GM23338 (cell line): ENCODE measurements at regions not wholly inside any gene's neighbourhood (a gene's known extent, or its start where the extent isn't known, plus 50 kb on each side); places are given as distances from the start of the nearest gene placed in this dataset.

Source experiments
- ATAC-seq: fragments of 200-7000 bp; cut with Tn5 transposase; 3 replicates; pipeline ENCODE4 v1.9.1; 2020
- DNase-seq: peaks from one replicate; pipeline ENCODE4 v3.0.0-alpha.2; 2015; ENCODE audit warnings: low spot score
- H2AFZ ChIP-seq: fragments of 200-600 bp; sonication (generic); 2 replicates; pipeline ENCODE4 v1.8.0; 2016; ENCODE audit warnings: antibody characterized with exemption, mild to moderate bottlenecking, moderate library complexity
- H3F3A ChIP-seq: fragments of 200-600 bp; sonication (generic); replicated peaks from 2 replicates; pipeline ENCODE4 v1.8.0; 2017; ENCODE audit warnings: antibody characterized with exemption, mixed run types, low read depth
- H3K27ac ChIP-seq: fragments of 200-600 bp; sonication (generic); 2 replicates; pipeline ENCODE4 v1.6.1; 2016; ENCODE audit warnings: low read depth
- H3K27me3 ChIP-seq: fragments of 200-600 bp; sonication (generic); 2 replicates; pipeline ENCODE4 v1.8.0; 2016; ENCODE audit warnings: mild to moderate bottlenecking, mixed run types, moderate library complexity; ENCODE audit not compliant: insufficient read depth
- H3K36me3 ChIP-seq: fragments of 200-600 bp; sonication (generic); 2 replicates; pipeline ENCODE4 v1.8.0; 2016; ENCODE audit warnings: mild to moderate bottlenecking; ENCODE audit not compliant: insufficient read depth
- H3K4me1 ChIP-seq: fragments of 200-600 bp; sonication (generic); 2 replicates; pipeline ENCODE4 v1.8.0; 2016; ENCODE audit warnings: mild to moderate bottlenecking, moderate library complexity; ENCODE audit not compliant: insufficient read depth
- H3K4me2 ChIP-seq: fragments of 200-600 bp; sonication (generic); 2 replicates; pipeline ENCODE4 v1.7.1; 2017; ENCODE audit warnings: mixed run types
- H3K4me3 ChIP-seq: fragments of 200-600 bp; sonication (generic); 2 replicates; pipeline ENCODE4 v1.6.1; 2016; ENCODE audit warnings: mixed run types
- H3K79me2 ChIP-seq: fragments of 200-600 bp; sonication (generic); replicated peaks from 2 replicates; pipeline ENCODE4 v1.8.0; 2017; ENCODE audit warnings: mild to moderate bottlenecking; ENCODE audit not compliant: insufficient read depth
- H3K9me2 ChIP-seq: fragments of 200-600 bp; sonication (generic); 2 replicates; pipeline ENCODE4 v1.8.0; 2017; ENCODE audit not compliant: insufficient read depth
- H4K20me1 ChIP-seq: fragments of 200-600 bp; sonication (generic); replicated peaks from 2 replicates; pipeline ENCODE4 v1.8.0; 2017; ENCODE audit warnings: mild to moderate bottlenecking; ENCODE audit not compliant: insufficient read depth
- H3K27ac Mint-ChIP-seq: 2 replicates; pipeline ENCODE4 v1.8.0; 2020; ENCODE audit warnings: inconsistent platforms, mild to moderate bottlenecking, moderate library complexity, mixed read lengths
- H3K27me3 Mint-ChIP-seq: 3 replicates; pipeline ENCODE4 v1.8.0; 2022; ENCODE audit warnings: low read depth, mild to moderate bottlenecking, moderate library complexity, mixed read lengths, inconsistent platforms; ENCODE audit not compliant: insufficient read depth, poor library complexity
- H3K36me3 Mint-ChIP-seq: 3 replicates; pipeline ENCODE4 v1.8.0; 2021; ENCODE audit warnings: low read depth, mild to moderate bottlenecking, inconsistent platforms, moderate library complexity, mixed read lengths
- H3K4me1 Mint-ChIP-seq: 3 replicates; pipeline ENCODE4 v1.8.0; 2020; ENCODE audit warnings: mild to moderate bottlenecking, inconsistent platforms, mixed read lengths
- H3K4me3 Mint-ChIP-seq: 3 replicates; pipeline ENCODE4 v1.8.0; 2021; ENCODE audit warnings: moderate library complexity, mild to moderate bottlenecking, inconsistent platforms, mixed read lengths
- H3K9me3 Mint-ChIP-seq: 3 replicates; pipeline ENCODE4 v1.8.0; 2020; ENCODE audit warnings: moderate library complexity, mild to moderate bottlenecking, inconsistent platforms, mixed read lengths
- ETS1 ChIP-seq: IDR thresholded peaks from 2 replicates; pipeline ENCODE4 v1.6.1; 2016; ENCODE audit warnings: antibody characterized with exemption
- EZH2 ChIP-seq: fragments of 200-600 bp; sonication (generic); IDR thresholded peaks from one replicate; pipeline ENCODE4 v1.8.0; 2017; ENCODE audit warnings: antibody characterized with exemption, mild to moderate bottlenecking, low read depth; ENCODE audit not compliant: unreplicated experiment
- JUNB ChIP-seq: IDR thresholded peaks from one replicate; pipeline ENCODE4 v1.6.1; 2016; ENCODE audit warnings: antibody characterized with exemption; ENCODE audit not compliant: unreplicated experiment
- NANOG ChIP-seq: IDR thresholded peaks from 2 replicates; pipeline ENCODE4 v1.6.1; 2016; ENCODE audit warnings: antibody characterized with exemption, borderline replicate concordance
- STAT1 ChIP-seq: IDR thresholded peaks from one replicate; pipeline ENCODE4 v1.6.1; 2016; ENCODE audit warnings: antibody characterized with exemption; ENCODE audit not compliant: unreplicated experiment
- ZNF114 ChIP-seq: fragments of 250-450 bp; sonication (Bioruptor Pico); IDR thresholded peaks from 2 replicates; pipeline ENCODE4 v1.5.0; 2020; ENCODE audit warnings: mild to moderate bottlenecking, moderate library complexity
- ZNF331 ChIP-seq: fragments of 250-450 bp; sonication (Bioruptor Pico); IDR thresholded peaks from 2 replicates; pipeline ENCODE4 v1.5.0; 2020; ENCODE audit warnings: low read depth, mild to moderate bottlenecking, moderate library complexity
- ZNF462 ChIP-seq: fragments of 250-450 bp; sonication (Bioruptor Pico); IDR thresholded peaks from 2 replicates; pipeline ENCODE4 v1.5.0; 2020; ENCODE audit warnings: mild to moderate bottlenecking, moderate library complexity
- TF ChIP-seq, protein P1 (sequence below): IDR thresholded peaks from one replicate; pipeline ENCODE4 v1.6.1; 2018; ENCODE audit warnings: antibody characterized with exemption; ENCODE audit not compliant: unreplicated experiment
- TF ChIP-seq, protein P2 (sequence below), 2 experiments: fragments of 200-600 bp in 1 of 2; sonication (generic) in 1 of 2; conservative IDR thresholded peaks; 2 replicates each; pipeline versions ENCODE4 v1.5.1 to v1.6.1; 2016 to 2017; ENCODE audit warnings: antibody characterized with exemption in 2 of 2, low read depth in 2 of 2, mild to moderate bottlenecking in 2 of 2, moderate library complexity in 1 of 2

GRCh38 chr3:76940181-76940770 is 99.6 kb upstream of the ROBO2 start (continued):
- TF ChIP-seq ZNF462 (no peak), STAT1 (no peak), EZH2 (no peak)

DNA sequence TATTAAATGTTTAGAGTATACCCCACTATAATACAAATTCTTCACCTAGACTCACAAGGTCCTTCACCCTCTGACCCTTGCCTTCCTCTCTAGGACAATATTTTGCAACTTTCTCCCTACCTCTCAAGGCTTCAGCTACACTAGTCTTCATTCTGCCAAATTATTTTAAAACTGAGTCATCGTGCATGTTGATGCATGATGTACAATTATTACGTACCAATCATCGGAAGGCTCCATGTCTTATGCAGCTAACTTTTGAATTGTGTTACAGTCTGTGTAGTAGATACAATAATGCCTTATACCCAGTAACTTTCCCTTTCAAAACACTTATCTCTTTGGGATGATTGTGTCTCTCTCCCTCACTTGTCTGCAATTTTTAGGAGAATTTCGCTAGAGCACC is 98.5 kb upstream of the ROBO2 start:
- Histone ChIP-seq H4K20me1 (no peaks in the 10 kb centered on the region), H3K4me3 (no peak overlapping the region), H2AFZ (no peak overlapping the region), H3K9me2 (no peaks in the 10 kb centered on the region), H3F3A (no peaks in the 10 kb centered on the region), H3K27me3 (no peaks in the 10 kb centered on the region), H3K4me1 (peaks cover 22% of the 10 kb centered on the region; the same call in 1 of the 2 replicates), H3K36me3 (no peaks in the 10 kb centered on the region), H3K27ac (no peak overlapping the region), H3K4me2 (no peak overlapping the region), H3K79me2 (no peaks in the 10 kb centered on the region)
- DNase-seq (no peak), ATAC-seq (no peak)
- Mint-ChIP-seq H3K4me1 (peaks cover 19% of the 10 kb centered on the region), H3K36me3 (peaks cover 3% of the 10 kb centered on the region; the same call in 1 of the 3 replicates), H3K27me3 (peaks cover 2% of the 10 kb centered on the region), H3K9me3 (peaks cover 3% of the 10 kb centered on the region; the same call in 1 of the 3 replicates), H3K4me3 (no peak overlapping the region), H3K27ac (peak overlapping the region; percentile 14; the same call in 1 of the 2 replicates)
- no peak for TF ChIP-seq STAT1
- TF ChIP-seq, protein P1, sequence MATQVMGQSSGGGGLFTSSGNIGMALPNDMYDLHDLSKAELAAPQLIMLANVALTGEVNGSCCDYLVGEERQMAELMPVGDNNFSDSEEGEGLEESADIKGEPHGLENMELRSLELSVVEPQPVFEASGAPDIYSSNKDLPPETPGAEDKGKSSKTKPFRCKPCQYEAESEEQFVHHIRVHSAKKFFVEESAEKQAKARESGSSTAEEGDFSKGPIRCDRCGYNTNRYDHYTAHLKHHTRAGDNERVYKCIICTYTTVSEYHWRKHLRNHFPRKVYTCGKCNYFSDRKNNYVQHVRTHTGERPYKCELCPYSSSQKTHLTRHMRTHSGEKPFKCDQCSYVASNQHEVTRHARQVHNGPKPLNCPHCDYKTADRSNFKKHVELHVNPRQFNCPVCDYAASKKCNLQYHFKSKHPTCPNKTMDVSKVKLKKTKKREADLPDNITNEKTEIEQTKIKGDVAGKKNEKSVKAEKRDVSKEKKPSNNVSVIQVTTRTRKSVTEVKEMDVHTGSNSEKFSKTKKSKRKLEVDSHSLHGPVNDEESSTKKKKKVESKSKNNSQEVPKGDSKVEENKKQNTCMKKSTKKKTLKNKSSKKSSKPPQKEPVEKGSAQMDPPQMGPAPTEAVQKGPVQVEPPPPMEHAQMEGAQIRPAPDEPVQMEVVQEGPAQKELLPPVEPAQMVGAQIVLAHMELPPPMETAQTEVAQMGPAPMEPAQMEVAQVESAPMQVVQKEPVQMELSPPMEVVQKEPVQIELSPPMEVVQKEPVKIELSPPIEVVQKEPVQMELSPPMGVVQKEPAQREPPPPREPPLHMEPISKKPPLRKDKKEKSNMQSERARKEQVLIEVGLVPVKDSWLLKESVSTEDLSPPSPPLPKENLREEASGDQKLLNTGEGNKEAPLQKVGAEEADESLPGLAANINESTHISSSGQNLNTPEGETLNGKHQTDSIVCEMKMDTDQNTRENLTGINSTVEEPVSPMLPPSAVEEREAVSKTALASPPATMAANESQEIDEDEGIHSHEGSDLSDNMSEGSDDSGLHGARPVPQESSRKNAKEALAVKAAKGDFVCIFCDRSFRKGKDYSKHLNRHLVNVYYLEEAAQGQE, result no peak
- TF ChIP-seq, protein P2, sequence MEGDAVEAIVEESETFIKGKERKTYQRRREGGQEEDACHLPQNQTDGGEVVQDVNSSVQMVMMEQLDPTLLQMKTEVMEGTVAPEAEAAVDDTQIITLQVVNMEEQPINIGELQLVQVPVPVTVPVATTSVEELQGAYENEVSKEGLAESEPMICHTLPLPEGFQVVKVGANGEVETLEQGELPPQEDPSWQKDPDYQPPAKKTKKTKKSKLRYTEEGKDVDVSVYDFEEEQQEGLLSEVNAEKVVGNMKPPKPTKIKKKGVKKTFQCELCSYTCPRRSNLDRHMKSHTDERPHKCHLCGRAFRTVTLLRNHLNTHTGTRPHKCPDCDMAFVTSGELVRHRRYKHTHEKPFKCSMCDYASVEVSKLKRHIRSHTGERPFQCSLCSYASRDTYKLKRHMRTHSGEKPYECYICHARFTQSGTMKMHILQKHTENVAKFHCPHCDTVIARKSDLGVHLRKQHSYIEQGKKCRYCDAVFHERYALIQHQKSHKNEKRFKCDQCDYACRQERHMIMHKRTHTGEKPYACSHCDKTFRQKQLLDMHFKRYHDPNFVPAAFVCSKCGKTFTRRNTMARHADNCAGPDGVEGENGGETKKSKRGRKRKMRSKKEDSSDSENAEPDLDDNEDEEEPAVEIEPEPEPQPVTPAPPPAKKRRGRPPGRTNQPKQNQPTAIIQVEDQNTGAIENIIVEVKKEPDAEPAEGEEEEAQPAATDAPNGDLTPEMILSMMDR (conservative IDR thresholded peaks at IDR 0.05; ENCODE audit: low read depth in 2 of 2), result no peak
- TF ChIP-seq ZNF331 (CRISPR knock-in tag), result no peak
- TF ChIP-seq ETS1, result no peak
- TF ChIP-seq JUNB, result no peak
- TF ChIP-seq ZNF114 (CRISPR knock-in tag), result no peak
- no peak for TF ChIP-seq NANOG
